NCI-H748 treated with DMSO at 0.1 percent for 48 hours (cell line): ENCODE measurements at regions not wholly inside any gene's neighbourhood (a gene's known extent, or its start where the extent isn't known, plus 50 kb on each side); places are given as distances from the start of the nearest gene placed in this dataset.
A peak's percentile ranks its signal among the peaks of the same experiment; 100 is the strongest.

ENCODE experiments used
- DNase-seq: peaks from one replicate; lab custom pipeline; 2025; lab: John Stamatoyannopoulos, UW

DNA sequence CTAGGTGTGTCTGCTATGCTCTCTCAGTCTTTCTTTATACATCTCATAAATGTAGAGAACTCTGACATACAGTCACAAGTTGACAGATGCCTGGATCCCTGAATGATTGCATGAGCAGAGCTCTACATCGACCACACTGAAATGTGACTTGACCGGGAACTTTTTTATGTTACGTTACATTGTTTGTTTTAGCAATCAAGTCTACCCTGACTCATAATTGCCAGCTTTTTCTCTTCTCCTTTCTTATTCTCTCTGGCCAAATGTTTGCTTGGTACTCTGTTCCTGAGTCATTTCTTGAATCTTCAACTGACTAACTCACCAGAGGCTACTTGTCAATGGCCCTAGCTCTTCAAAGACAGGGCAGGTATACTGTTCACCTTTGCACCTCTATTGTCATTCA, 213.6 kb upstream of the DTNBP1 start:
- DNase-seq, result no peak

DNA sequence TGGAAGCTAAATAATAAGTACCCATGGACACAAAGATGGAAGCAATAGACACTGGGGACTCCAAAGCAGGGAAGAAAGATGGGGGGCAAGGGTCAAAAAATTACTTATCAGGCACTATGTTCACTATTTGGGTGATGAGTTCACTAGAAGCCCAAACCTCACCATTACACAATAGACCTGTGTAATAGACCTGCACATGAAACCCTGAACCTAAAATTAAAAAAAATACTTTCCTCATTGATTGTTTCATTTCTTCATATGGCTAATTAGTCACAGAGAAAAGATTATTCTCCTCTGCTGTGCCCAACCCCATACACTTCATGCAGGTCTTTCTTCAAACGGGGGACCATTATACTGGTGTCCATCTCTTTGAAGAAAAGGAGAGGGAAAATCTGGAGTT, 213.0 kb upstream of the DTNBP1 start:
- no peak for DNase-seq

DNA sequence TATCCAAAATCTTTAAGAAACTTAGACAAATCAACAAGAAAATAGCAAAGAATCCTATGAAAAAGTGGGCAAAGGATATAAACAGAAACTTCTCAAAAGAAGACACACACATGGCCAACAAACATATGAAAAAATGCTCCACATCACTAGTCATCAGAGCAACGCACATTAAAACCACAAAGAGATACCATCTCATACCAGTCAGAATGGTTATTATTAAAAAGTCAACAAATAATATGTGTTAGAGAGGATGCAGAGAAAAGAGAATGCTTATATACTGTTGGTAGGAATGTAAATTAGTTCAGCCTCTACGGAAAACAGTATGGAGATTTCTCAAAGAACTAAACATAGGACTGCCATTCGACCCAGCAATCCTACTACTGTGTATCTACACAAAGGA, 212.0 kb upstream of the DTNBP1 start:
- no peak for DNase-seq

DNA sequence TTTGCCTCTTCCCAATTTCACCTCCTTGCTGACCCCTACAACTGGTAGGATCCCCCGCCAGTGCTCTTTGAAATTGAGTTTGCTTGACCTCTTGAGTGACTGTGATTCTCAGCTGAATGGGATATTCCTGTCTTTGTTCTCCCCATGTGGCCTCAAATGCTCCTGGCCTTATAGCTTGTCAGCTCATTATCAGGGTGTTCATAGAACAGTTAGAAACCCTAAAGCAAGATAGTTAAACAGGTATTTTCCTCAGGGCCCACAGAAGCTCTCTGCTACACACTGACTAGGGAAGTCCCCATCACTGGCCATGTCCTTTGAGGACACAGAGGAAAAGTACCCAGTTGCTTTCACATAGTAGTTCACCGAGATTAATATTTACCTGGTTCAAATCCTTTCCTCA, 211.5 kb upstream of the DTNBP1 start:
- DNase-seq, result no peak

DNA sequence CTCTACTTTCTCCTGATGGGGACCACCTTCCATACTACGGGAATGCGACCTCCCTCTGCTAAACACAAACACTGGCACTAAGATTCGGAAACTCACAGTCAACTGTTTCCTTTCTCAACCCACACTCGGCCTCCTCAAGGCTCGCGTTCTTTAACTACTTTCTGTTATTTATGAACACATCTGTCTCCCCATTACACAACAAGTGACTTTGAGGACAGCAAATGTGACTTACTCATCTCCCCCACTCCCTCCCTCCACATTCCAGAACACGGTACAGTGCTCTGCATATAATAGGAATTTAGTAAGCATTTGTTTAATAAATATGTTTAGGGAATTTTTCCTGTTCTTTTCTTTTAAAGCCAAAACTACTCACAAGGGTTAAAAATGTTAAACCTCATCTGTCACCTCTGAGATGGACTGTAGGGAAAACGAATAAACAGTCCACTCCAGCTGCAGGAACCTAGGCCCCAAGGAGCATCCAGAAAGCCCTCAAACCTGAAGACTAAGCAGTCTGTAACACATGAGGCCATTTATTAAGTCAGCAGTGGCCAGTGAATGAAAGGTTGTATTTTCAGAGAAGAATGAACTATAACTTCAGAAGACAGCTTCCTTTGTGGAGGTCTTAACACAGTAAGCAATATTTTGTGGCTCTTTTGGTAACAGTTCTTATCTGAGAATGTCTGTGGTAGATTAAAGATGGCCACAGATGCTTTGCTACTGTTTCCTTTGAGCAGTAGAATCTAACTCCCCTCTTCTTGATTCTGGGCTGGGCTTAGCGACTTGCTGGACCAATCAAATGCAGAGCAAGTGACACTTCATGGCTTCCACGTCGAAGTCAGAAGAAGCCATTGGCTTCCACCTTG, 209.6 kb upstream of the DTNBP1 start:
- no peak for DNase-seq

DNA sequence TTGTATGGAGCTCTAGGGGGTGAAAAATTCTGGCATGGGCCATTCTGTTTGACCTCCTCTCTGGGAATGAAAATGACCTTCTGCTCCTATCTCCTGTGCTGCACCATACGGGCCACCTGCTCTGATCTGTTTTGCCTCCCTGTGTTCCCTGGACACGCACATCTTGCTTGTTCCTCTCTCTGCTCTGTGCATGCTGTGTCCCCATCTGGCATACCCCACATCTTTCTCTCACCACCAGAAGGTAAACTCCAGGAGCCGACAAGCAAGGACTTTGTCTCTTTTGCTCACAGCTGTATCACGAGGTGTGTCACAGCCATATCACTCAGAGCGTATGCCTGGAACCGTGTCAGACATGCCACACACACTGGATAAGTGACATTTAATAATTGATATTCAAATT, 208.4 kb upstream of the DTNBP1 start:
- DNase-seq, result no peak

DNA sequence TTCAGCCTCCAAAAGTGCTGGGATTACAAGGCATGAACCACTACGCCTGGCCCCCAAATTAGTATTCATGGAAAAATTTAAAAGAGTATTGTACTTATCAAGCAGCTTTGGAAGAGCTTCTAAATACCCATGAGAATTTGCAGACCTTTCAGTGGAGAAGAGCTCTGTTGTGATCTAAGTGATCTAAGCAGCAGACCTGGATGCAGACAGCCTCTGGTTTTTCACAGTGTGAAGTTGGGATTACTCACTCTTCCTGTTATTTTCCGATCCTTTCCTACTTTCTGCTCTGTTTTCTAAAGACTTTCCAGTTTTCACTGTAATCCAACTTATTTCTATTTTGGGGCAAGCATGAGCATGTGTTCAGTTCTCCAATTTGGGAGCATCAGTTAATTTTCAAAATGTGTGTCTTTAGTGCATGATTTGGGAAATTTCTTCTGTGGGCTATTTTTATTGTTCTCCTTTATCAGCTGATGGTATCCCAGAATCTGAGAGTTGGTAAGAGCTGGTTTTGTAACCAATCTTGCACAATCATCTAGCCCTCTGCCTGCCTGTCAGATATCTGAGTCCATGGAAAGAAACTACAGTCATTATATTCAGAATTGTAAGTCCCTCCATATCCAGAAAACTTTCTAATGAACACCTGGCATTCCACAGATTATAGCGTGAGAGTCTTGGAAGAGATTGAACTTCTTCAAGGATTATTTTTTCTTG, 207.7 kb upstream of the DTNBP1 start:
- no peak for DNase-seq

DNA sequence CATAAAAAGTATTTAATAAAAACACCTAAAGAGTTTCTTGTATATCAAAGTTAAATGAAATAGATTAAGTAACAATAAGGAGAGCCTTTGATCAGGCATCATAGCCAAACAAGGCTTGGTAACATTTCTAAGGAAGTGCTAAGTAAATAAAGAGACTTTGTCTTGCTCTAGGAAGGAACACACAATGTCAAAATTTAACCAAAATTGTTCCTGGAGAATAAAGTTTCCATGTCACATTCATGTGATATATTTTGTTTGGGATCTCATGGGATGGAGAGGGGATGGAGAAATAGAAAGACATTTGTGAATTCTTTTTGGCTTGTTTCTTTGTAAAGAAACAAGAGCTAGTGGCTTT, 201.9 kb upstream of the DTNBP1 start:
- no peak for DNase-seq

DNA sequence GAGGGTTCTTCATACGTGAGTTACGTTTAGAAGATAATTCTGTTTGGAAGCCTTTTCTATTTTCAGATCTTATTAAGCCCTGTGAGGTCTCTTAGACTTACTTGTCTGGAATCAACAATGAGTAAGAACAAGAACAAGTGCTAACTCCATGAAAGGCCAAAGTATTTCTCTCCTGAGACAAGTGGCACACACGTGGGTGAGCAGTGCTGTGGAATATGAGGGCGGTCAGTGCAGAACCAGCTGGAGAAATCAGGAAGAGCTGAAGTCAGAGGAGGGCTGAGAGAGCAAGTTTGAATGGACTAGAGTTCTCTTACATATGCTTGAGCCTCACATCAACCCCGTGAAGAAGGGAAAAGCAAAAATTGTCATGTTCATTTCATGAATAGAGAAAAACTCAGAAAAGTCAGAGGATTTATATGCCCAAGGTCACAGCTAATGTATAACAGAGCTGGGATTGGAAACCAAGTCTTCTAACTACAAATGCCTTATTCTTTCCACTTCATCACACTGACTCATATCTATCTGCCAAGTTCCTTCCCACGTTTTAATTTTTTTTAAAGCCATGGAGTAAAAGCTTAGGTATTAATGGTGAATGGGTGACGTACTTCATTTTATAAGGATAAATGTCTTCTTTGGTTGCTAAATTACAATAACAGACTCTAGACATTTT, 201.3 kb upstream of the DTNBP1 start:
- DNase-seq, result no peak

DNA sequence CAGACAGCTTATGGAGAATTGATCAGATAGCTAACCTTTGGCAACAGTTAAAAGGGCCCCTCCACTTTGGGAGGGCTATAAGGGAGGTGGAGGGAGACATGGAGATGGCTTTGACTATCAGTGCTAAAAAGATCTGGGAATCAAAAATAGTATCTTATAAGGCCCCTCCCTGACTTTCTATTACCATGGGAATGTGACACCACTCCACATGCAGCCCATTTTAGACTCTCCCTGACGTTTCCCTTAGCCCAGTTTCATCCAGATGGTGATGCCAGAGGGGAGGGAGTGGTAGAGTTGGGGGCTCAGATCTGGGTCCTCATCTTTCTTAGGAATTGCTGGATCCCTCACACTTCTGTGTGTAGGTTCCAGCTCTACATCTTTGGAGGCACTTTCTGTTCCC, 200.0 kb upstream of the DTNBP1 start:
- no peak for DNase-seq

DNA sequence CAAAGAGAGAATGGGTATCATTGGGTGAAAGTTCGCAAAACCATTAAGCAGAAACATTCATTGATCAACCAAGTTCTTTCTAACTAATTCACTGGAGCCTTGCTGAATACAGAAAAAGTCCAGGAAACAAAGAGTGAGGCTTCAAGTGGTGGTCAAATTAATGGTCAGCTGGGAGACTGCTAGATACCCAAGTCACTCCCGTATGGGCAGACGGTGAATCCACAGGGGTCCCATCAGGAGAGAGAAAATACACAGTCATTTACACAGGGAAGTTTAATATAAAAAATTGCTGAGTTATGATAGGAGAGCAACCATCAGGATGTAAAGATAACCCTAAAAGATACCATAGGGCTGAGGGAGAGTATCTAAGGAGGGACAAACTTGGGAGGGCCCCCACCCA, 198.7 kb upstream of the DTNBP1 start:
- DNase-seq, result no peak

DNA sequence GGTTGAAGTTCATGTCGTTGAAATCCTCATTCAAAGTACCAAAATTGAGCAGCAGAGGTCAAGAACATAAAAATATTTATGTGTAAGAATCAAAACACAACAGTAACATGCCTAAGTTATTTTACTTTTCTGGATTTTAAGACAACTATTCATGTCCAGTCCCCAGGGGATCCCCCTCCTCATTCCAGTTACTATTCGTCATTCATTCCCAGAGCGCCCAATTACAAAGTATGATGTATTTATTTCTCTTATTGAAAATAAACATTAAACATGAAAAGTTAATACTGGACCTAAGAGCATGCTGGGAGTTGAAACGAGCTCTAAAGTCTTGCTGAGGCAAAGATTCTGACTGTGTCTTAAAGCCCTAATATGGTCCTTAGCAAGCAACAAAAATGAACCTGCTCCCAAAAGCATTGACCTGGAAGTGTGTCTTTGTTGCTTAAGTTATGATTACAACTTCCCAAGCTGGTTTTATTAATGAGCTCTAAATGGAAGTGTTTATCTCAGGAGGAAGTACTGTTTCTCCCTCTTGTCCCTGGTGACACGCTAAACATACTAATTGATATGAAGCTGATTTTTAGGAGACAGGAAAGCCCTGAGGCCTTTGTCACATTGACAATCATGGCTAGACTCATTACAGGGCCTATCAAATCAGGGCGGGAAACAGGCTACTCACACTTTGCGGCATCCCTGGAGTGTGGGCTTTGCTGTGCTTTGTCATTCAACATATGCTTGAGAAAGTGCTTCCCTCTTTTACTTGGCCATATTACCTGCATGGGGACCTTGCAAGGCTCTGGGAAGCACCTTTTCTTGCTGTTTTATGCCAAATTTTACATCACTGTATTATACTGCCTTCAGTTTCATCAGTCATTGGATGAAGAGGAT, 192.2 kb upstream of the DTNBP1 start:
- peak; percentile 11 for DNase-seq

DNA sequence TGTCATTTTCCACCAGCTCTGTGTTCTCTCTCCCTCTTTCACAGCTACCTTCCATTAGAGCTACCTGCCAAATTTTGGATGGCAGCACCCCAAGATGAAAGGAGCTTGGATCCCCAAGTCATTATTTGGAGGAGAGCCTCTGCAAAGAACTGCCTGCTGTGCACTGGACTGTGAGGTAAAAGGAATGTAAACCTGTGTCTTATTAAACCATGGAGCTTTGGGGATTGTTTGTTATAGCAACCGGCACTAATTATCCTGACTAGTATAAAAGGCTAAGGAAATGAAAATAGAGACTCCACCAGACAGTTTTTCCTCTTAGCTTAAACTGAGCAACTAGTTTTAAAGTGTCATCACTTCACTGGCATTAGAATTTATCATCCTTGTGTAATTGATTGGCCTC, 191.6 kb upstream of the DTNBP1 start:
- DNase-seq, result no peak

DNA sequence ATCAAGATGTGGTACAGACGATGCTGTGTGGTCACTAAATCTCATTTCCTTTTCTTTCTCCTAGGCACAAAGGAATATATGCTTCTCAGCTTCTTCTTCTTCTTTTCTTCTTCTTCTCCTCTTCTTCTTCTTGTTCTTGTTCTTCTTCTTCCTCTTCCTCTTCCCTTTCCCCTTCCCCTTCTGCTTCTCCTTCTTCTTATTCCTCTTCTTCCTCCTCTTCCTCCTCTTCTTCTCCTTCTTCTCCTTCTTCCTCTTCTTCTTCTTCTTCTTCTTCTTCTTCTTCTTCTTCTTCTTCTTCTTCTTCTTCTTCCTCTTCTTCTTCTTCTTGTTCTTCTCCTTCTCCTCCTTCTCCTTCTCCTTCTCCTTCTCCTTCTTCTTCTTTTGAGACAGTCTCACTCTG, 190.4 kb upstream of the DTNBP1 start:
- DNase-seq, result no peak

DNA sequence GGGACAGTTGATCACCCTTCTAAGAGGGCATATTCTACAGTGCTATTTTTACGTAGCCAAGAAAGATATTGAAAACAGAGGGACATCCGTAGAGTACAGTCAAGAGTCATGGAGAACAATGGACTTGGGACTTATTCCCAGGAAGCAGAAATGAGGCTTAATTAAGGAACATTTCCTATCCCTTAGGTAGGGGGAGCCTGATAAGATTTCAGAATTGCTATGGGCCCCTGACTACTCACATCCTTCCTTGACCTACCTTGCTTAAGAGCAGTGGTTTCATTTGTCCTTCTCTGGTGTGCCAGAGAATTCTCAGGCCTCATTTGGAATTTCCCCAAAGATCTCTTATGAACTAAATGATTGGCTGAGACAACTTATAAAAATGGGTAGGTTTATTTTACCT, 189.5 kb upstream of the DTNBP1 start:
- no peak for DNase-seq

DNA sequence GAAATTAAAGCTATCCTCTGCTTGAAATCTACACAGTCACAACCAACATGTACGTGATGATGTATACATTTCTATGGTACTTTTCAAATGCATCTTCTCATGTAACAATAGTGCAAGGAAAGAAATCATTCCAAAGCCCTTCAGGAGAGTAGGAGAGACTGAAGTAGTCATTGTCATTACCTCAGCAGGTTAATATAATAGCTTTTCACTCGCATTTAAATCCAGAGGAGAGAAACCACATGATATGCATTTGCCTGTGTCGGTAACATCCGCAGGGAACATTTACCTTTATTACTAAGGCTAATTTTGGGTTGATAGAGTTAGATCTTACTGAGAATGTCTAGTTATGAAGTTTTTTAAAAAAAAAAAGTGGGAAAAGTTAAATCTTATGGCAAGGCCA, 186.6 kb upstream of the DTNBP1 start:
- no peak for DNase-seq

DNA sequence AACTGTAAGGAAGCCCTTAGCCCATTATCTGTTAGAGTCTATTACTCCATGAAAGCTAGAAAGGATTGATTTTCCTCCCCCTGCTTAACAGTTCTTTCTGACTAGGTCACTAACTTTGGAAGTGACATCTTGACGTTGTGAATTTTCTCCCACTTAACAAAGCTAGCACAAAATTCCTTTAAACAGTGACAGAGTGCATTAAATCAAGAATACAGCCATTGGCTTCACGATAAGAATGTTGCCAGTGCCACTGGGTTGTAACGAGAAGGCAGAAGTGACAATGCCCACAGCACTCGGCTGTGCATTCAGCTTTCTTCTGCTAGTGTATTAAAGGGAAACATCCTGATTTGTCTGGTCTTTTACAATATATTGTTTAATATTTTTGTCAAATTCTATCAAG, 182.7 kb upstream of the DTNBP1 start:
- DNase-seq, result no peak

DNA sequence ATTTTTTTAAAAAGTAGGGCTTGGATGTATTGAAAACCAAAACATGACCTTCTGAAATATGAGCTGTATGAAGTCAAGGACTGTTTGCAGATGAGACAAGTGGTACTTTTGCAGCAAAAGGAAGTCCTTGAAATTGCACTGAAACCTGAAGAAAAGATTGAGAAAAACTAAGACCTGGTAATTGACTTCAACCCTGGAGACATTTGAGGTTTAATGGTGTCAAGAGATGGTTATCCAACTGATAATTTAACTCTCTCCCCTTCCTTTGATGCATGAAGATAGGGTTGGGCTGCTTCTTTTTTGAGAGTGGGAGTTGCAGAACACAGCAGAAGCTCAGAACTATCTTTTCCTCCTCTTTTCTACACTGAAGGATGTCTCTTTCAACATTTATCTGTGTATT, 180.9 kb upstream of the DTNBP1 start:
- no peak for DNase-seq

DNA sequence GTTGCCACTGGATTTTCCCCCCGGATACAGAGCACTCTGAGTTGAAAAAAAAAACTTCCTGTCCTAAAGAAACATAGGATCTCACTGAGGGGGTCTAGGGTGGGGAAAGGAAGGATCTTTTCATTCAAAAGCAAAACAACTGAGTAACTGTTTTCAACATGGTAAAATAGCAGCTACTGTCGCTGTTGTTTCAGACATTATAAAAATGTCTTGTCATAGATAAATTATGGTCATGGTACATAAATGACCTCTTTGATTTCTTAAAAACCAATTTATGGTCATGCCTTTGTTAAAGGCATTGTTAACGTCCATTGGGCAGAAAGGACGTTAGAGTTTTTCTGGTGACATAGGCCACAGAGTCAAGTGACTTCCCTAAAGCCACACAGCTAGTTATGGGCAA, 180.4 kb upstream of the DTNBP1 start:
- DNase-seq, result no peak

DNA sequence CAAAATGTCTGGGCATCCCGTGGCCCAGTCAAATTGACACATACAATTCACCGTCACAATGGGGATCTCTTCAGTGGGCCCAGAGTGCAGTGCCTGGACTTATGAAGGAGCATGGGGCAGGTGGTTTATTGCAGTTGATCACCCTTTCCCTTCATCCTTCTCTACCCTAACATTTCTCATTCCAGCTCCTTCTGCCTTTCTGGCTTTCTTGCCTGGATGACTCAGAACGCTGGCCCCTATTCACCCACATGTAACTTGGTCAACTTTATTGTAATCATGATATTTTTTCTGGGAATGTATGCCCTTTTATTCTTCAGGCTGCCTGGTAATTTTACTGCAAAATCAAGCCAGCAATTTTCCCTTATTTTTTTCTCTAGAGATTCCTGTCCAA, 179.9 kb upstream of the DTNBP1 start:
- DNase-seq, result no peak

DNA sequence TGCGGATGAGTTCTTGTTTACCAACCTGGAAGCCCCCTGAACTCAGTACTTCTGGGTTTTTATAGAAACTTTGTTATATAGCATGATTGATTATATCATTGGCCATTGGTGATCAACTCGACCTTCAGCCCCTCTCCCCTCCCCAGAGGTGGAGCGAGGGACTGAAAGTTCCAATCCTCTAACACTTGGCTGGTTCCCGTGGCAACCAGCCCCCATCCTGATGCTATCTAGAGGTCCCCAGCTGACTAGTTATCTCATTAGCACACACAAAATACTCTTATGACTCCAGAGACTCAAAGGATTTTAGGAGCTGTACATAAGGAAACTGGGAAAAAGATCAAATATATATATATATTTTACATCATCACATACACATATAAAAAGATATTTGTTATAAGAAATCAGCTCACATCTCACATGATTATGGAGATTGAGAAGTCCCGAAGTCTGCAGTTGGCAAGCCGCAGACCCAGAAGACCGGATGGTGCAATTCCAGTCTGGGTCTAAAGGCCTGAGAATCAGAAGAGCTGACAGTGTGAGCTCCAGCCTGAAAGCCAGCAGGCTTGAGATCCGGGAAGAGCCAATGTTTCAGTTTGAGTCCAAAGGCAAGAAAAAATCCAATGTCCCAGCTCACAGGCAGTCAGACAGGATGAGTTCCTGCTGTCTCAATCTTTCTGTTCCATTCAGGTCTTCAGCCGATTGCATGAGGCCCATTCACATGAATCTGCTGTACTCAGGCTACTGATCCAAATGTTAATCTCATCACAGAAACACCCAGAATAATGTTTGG, 179.3 kb upstream of the DTNBP1 start:
- DNase-seq, result no peak
